ENCODE measurements at regions not wholly inside any gene's neighbourhood (a gene's known extent, or its start where the extent isn't known, plus 50 kb on each side); places are given as distances from the start of the nearest gene placed in this dataset.

- no peak for TF ChIP-seq CTCF (IDR thresholded peaks at IDR 0.05)
- TF ChIP-seq POLR2A (IDR thresholded peaks at IDR 0.05) = no peak
Observed at GRCh38 chr9:135230817-135231520, 143.5 kb downstream of the OLFM1 start.
